Fibroblast of lung (primary cell): ENCODE measurements at regions not wholly inside any gene's neighbourhood (a gene's known extent, or its start where the extent isn't known, plus 50 kb on each side); places are given as distances from the start of the nearest gene placed in this dataset.

Source experiments
- DNase-seq, 2 donors: peaks; one replicate each; pipeline versions ENCODE4 v3.0.0 to v3.0.0-alpha.2; 2010; ENCODE audit warnings: low read depth in 2 of 2
- H2AFZ ChIP-seq: 2 replicates; pipeline ENCODE4 v1.5.1; 2012; ENCODE audit warnings: low read length, control low read depth, inconsistent platforms
- H3K27ac ChIP-seq: 2 replicates; pipeline ENCODE4 v1.5.1; 2011; ENCODE audit warnings: low read length, control low read depth; ENCODE audit not compliant: insufficient read depth
- H3K27me3 ChIP-seq: 2 replicates; pipeline ENCODE4 v1.5.1; 2011; ENCODE audit warnings: mild to moderate bottlenecking, low read length; ENCODE audit not compliant: control insufficient read depth, insufficient read depth
- H3K36me3 ChIP-seq: 2 replicates; pipeline ENCODE4 v1.5.1; 2011; ENCODE audit warnings: low read length; ENCODE audit not compliant: control insufficient read depth, insufficient read depth
- H3K4me1 ChIP-seq: 2 replicates; pipeline ENCODE4 v1.5.1; 2011; ENCODE audit warnings: low read length; ENCODE audit not compliant: control insufficient read depth, insufficient read depth; ENCODE audit errors: extremely low read depth
- H3K4me2 ChIP-seq: 2 replicates; pipeline ENCODE4 v1.5.1; 2011; ENCODE audit warnings: low read length, control low read depth; ENCODE audit not compliant: insufficient read depth; ENCODE audit errors: extremely low read depth
- H3K4me3 ChIP-seq, 4 experiments: fragments of 200-600 bp in 1 of 4; sonication (generic) in 1 of 4; replicated peaks in 1 of 4; 2 replicates each; pipeline ENCODE4 v1.5.1; 2011 to 2016; ENCODE audit warnings: low read length in 4 of 4, low read depth in 3 of 4, mild to moderate bottlenecking in 3 of 4, control low read depth in 2 of 4, inconsistent platforms in 1 of 4, mixed read lengths in 1 of 4; ENCODE audit not compliant: insufficient read depth in 1 of 4; ENCODE audit errors: control extremely low read depth in 1 of 4
- H3K79me2 ChIP-seq: 2 replicates; pipeline ENCODE4 v1.5.1; 2012; ENCODE audit warnings: mild to moderate bottlenecking, low read length, inconsistent platforms; ENCODE audit not compliant: control insufficient read depth, insufficient read depth
- H3K9ac ChIP-seq: 2 replicates; pipeline ENCODE4 v1.5.1; 2011; ENCODE audit warnings: mild to moderate bottlenecking, low read length, control low read depth; ENCODE audit not compliant: insufficient read depth
- H3K9me3 ChIP-seq: 2 replicates; pipeline ENCODE4 v1.5.1; 2012; ENCODE audit warnings: low read depth, low read length; ENCODE audit not compliant: control insufficient read depth, insufficient read depth
- H4K20me1 ChIP-seq: 2 replicates; pipeline ENCODE4 v1.5.1; 2011; ENCODE audit warnings: low read length; ENCODE audit not compliant: control insufficient read depth, insufficient read depth; ENCODE audit errors: extremely low read depth
- EZH2 ChIP-seq: IDR thresholded peaks from 2 replicates; pipeline ENCODE4 v1.5.1; 2012; ENCODE audit warnings: low read length, control low read depth, mild to moderate bottlenecking; ENCODE audit errors: missing control alignments
- TF ChIP-seq, protein P1 (sequence below), 2 donors: IDR thresholded peaks in 1 of 2; conservative IDR thresholded peaks in 1 of 2; 1 replicate in 1 of 2; 2 replicates in 1 of 2; pipeline ENCODE4 v1.5.1; 2011 to 2012; ENCODE audit warnings: low read length in 2 of 2, control low read depth in 1 of 2, inconsistent platforms in 1 of 2, low read depth in 1 of 2, mild to moderate bottlenecking in 1 of 2

DNA sequence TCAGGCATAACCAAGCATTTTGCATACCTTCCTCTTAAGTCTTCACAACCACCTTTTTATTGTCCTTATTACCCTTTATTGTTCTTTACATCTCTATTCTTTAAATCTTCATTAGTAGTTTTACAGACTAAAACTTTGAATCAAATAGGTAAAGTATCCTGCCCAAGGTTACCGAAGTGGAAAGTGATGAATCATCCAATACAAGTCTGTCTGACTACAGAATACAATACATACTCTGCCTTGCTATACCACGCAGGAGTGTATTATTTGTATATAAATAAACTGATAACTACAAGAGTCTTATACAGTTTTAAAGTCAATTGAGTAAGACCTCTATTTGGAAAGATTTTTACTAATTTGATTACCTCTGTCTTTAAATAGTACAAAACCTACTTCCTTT lies 196.0 kb downstream of the ZEB2 start:
- H3K27ac ChIP-seq, result no peak overlapping the region
- H3K79me2 ChIP-seq, result peaks cover 2% of the 10 kb centered on the region
- no peaks in the 10 kb centered on the region for H3K36me3 ChIP-seq
- H3K9me3 ChIP-seq, result no peaks in the 10 kb centered on the region
- DNase-seq, result no peak
- no peak overlapping the region for H3K4me2 ChIP-seq
- TF ChIP-seq, protein P1, sequence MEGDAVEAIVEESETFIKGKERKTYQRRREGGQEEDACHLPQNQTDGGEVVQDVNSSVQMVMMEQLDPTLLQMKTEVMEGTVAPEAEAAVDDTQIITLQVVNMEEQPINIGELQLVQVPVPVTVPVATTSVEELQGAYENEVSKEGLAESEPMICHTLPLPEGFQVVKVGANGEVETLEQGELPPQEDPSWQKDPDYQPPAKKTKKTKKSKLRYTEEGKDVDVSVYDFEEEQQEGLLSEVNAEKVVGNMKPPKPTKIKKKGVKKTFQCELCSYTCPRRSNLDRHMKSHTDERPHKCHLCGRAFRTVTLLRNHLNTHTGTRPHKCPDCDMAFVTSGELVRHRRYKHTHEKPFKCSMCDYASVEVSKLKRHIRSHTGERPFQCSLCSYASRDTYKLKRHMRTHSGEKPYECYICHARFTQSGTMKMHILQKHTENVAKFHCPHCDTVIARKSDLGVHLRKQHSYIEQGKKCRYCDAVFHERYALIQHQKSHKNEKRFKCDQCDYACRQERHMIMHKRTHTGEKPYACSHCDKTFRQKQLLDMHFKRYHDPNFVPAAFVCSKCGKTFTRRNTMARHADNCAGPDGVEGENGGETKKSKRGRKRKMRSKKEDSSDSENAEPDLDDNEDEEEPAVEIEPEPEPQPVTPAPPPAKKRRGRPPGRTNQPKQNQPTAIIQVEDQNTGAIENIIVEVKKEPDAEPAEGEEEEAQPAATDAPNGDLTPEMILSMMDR (conservative IDR thresholded peaks at IDR 0.05 in 1 of 2, IDR thresholded peaks at IDR 0.05 in 1 of 2; ENCODE audit: low read depth in 1 of 2, low read length in 2 of 2), result no peak
- TF ChIP-seq EZH2, result no peak
- no peaks in the 10 kb centered on the region for H3K27me3 ChIP-seq
- H3K4me1 ChIP-seq, result peaks cover 5% of the 10 kb centered on the region
- no peaks in the 10 kb centered on the region for H4K20me1 ChIP-seq
- H2AFZ ChIP-seq, result no peak overlapping the region
- H3K4me3 ChIP-seq, result no peak overlapping the region
- H3K9ac ChIP-seq, result no peak overlapping the region

DNA sequence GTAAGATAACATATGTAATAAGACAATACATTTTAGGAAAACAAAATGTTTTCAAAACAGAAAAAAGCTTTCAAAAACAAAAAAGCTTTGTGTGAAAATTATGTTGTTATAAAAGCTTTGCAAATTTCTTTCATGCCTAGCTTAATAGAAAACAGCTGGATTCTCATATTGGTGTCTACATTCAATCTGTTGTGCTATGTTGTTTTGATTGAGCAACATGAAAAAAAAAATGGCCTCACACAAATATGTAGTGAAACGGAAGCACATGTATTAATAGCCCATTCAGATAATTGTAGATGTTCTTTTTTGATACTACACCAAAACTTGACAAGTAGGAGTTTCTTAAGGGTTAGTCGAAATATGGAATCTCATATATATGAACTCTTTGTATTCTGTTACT lies 197.5 kb downstream of the ZEB2 start:
- Histone ChIP-seq H3K4me3 (no peak overlapping the region), H3K27me3 (no peaks in the 10 kb centered on the region), H3K9ac (no peak overlapping the region), H3K27ac (no peak overlapping the region), H4K20me1 (no peaks in the 10 kb centered on the region), H3K9me3 (no peaks in the 10 kb centered on the region), H3K4me2 (no peak overlapping the region), H3K4me1 (peaks cover 5% of the 10 kb centered on the region), H2AFZ (no peak overlapping the region), H3K36me3 (no peaks in the 10 kb centered on the region), H3K79me2 (peaks cover 2% of the 10 kb centered on the region)
- TF ChIP-seq, protein P1 (conservative IDR thresholded peaks at IDR 0.05 in 1 of 2, IDR thresholded peaks at IDR 0.05 in 1 of 2; ENCODE audit: low read depth in 1 of 2, low read length in 2 of 2), result no peak
- no peak for TF ChIP-seq EZH2
- peak in 1 of 2 donors; percentile 37 for DNase-seq

DNA sequence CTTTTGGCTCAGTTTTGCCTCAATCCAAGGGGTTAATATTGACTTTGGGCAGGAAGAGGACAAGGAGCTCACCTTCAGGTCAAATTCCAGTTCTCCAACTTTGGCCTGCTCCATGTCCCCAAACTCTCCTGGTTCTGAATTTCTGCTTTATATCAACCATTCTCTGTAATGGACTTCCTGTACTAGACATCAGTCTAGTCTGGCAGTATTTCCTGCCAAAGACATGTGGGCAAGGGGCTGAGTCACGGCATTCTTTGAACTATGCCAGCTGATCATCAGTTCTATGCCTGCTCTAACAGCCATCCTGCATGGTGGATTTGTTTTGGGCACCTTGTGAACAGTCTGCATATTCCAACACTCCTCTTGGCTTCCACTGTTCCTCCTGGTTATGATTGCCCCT lies 199.4 kb downstream of the ZEB2 start:
- no peak overlapping the region for H2AFZ ChIP-seq
- no peak for TF ChIP-seq EZH2
- TF ChIP-seq, protein P1 (conservative IDR thresholded peaks at IDR 0.05 in 1 of 2, IDR thresholded peaks at IDR 0.05 in 1 of 2; ENCODE audit: low read depth in 1 of 2, low read length in 2 of 2), result no peak

More for the DNA sequence above, 199.4 kb downstream of the ZEB2 start:
- Histone ChIP-seq H3K9me3 (no peaks in the 10 kb centered on the region), H3K36me3 (no peaks in the 10 kb centered on the region), H4K20me1 (no peaks in the 10 kb centered on the region), H3K4me3 (no peak overlapping the region), H3K4me1 (peaks cover 5% of the 10 kb centered on the region), H3K27me3 (no peaks in the 10 kb centered on the region), H3K27ac (no peak overlapping the region), H3K79me2 (no peaks in the 10 kb centered on the region), H3K4me2 (no peak overlapping the region), H3K9ac (no peak overlapping the region)
- DNase-seq, result peak; percentile 40 to 61
